ENCODE measurements at regions not wholly inside any gene's neighbourhood (a gene's known extent, or its start where the extent isn't known, plus 50 kb on each side); places are given as distances from the start of the nearest gene placed in this dataset.
"Not testable (repeated sequence)": the region's sequence is repeated elsewhere in the genome, so short reads cannot be mapped to it uniquely, and the experiment has no call there.

DNA sequence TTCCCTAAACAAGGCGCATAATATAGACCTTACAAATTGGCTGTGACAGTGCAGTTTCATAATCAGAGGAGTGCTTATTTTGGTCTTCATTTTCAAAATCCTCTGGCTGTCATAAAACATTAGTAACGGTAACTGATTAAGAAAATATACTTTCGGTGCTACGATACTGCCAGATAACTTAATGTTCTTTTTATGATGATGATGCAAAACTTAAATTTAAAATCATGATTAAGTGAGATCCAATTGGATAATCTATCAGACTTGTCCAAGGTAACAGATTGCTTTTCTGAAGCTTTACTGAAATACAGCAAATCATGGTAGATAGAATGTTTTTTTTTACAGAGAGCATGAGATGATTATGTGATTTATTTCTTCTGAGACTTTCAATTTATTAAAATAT lies 364.2 kb upstream of the CNTN3 start:
- DNase-seq: no peak

DNA sequence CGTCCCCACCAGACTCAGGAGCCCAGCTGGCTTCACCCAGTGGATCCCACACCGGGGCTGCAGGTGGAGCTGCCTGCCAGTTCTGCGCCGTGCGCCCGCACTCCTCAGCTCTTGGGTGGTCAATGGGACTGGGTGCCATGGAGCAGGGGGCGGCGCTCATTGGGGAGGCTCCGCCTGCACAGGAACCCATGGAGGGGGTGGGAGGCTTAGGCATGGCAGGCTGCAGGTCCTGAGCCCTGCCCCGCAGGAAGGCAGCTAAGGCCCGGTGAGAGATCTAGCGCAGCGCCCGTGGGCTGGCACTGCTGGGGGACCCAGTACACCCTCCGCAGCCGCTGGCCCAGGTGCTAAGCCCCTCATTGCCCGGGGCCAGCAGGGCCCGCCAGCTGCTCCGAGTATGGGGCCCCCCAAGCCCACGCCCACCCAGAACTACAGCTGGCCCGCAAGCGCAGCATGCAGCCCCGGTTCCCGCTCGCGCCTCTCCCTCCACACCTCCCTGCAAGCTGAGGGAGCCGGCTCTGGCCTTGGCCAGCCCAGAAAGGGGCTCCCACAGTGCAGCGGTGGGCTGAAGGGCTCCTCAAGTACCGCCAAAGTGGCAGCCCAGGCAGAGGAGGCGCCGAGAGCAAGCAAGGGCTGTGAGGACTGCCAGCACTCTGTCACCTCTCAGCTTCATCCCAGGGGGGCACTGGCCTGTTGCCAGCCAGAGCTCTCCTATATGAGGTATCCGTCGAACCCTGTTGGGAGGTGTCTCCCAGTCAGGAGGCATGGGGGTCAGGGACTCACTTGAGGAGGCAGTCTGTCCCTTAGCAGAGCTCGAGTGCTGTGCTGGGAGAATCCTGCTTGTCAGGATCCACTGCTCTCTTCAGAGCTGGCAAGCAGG lies 370.8 kb upstream of the CNTN3 start:
- DNase-seq: not testable (repeated sequence)

GRCh38 chr3:74988095-74988494 lies 373.6 kb upstream of the CNTN3 start:
- no peak for DNase-seq

- no peak for DNase-seq
These were observed 378.4 kb upstream of the CNTN3 start for GRCh38 chr3:74992898-74993297.

DNA sequence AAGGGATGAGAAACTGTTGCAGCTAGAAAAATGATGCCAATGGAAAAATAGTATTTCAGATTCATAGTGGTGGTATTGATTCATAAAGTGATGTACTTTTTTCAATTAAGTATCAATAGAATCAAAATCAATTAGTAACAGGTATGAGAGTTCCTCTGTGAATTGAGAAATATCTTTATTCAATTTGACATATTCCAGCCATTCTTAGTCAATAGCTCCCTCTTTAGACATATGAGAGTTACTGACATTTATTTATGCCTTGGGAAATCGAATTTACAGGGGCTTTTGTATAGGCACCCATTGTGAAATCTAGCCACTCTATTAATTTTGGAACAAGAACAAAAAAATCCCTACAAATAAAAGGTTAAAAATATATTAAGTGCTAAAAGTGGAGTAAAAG lies 386.9 kb upstream of the CNTN3 start:
- peak; percentile 1 for DNase-seq

- DNase-seq: no peak
These were observed 398.4 kb upstream of the CNTN3 start for GRCh38 chr3:75012791-75013331.

GRCh38 chr3:75014008-75014407 lies 399.5 kb upstream of the CNTN3 start:
- DNase-seq: no peak

DNA sequence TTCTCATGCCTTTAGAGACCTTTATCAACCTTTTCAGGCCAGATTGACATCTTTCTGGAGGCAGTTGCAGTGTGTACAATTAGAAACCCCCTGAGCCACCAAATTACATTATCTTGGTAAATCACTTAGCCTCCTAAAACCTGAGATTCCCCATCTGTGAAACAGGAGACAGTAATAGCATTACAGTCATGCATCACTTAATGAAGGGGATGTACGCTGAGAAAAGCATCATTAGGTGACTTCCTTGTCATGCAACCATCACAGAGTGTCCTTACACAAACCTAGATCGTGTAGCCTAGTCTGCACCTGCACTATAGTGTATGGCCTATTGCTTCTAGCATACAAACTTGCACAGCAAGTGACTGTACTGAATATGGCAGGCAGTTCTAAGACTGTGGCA lies 400.8 kb upstream of the CNTN3 start:
- no peak for DNase-seq

- no peak for DNase-seq
These were observed 420.7 kb upstream of the CNTN3 start for GRCh38 chr3:75035146-75035545.

DNA sequence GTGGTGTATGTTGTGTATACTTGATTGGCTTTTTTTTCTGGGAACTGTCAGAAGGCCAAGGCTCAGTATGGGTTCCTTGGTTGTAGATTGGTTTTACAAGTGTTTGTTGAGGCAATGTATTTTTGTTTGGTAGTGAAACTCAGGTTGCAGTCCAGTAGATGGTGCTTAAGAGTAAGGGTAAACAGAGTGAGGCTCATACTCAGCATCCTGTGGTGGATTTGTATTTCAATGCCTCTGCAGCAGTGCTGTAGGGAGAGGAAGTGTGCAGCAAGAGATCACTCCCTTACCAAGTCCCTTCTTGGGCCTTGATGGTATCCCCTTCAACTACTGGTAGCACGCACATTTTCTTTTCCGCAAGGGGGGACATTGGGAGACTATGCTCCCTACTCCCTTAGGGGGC lies 428.5 kb upstream of the CNTN3 start:
- no peak for DNase-seq

- DNase-seq: no peak
These were observed 434.2 kb upstream of the CNTN3 start for GRCh38 chr3:75048650-75049049.

DNA sequence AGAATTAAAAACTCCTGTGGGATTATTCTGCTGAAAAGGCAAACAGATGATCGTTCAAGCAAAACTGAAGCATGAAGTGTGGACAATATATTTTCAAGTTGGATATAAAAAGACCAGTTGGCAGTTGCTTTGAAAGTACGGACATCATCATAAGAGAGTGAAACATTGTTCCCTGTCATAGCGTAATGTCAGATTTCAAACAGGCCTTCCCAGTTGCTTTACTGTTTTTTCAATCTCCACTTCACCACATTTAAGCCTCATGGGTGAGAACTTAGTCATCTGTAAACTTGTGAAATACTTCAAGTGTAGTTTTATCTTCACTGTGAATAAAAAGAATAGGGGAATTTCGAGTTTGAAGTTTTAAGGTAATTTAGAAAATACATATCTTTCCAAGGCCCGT lies 435.1 kb upstream of the CNTN3 start:
- no peak for DNase-seq

GRCh38 chr3:75059120-75059519 lies 444.7 kb upstream of the CNTN3 start:
- no peak for DNase-seq

GRCh38 chr3:75061806-75062205 lies 447.3 kb upstream of the CNTN3 start:
- no peak for DNase-seq

- no peak for DNase-seq
These were observed 460.7 kb upstream of the CNTN3 start for GRCh38 chr3:75075158-75075557.

- no peak for DNase-seq
These were observed 462.0 kb upstream of the CNTN3 start for GRCh38 chr3:75076481-75076880.

DNA sequence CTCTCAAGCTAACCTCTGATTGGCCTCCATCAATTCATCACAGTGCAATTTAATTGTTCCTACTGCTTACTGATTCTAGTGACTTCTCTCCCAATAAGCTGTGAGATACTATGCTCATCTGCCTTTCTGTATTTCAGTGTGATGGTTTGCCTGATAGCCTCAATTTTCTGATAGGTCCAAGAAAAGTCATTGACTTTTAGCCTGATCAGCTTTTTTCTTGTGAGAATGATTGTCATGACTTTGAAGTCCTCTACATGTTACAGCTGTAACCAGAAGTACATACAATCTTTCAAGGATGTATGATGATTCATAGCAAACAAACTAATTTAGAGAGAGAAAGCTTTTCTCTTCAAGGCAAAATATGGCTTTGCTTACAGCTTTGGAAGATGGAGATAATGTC lies 463.8 kb upstream of the CNTN3 start:
- DNase-seq: no peak

DNA sequence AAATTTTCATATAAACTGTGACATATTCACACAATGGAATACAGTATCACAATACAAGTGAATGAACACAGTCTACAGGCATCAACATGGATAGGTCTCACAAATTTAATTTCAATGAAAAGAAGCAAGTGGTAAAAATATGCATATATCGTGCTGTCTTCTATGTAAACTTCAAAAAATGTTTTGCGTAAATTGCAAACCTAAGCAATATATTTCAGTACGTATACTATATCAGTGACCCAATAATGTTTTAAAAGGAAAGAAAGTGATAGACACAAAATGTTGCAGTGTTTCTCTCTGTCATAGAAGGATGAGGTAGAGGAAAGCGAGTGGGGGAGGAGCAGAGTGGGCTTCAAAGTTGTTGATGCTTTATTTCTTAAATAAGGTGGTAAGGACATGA lies 468.4 kb upstream of the CNTN3 start:
- DNase-seq: no peak

DNA sequence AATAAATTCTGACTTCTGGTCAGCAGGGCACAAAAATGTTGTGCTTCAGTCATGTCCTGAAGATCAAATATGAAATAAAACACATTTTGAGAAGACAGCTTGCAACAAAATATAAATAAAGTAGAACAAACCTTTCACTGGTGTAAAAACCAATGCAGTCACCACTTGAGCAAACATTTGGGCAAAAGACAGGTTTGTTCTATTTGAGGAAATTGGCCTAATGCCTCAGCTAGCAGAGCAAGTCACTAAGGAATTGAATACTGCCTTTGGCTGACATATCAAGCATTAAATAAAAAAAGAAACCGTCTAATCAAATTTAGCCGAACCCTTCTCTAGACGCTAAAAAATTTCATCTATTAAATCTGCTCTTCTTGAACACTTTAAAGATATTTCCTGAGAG lies 475.4 kb upstream of the CNTN3 start:
- DNase-seq: no peak

DNA sequence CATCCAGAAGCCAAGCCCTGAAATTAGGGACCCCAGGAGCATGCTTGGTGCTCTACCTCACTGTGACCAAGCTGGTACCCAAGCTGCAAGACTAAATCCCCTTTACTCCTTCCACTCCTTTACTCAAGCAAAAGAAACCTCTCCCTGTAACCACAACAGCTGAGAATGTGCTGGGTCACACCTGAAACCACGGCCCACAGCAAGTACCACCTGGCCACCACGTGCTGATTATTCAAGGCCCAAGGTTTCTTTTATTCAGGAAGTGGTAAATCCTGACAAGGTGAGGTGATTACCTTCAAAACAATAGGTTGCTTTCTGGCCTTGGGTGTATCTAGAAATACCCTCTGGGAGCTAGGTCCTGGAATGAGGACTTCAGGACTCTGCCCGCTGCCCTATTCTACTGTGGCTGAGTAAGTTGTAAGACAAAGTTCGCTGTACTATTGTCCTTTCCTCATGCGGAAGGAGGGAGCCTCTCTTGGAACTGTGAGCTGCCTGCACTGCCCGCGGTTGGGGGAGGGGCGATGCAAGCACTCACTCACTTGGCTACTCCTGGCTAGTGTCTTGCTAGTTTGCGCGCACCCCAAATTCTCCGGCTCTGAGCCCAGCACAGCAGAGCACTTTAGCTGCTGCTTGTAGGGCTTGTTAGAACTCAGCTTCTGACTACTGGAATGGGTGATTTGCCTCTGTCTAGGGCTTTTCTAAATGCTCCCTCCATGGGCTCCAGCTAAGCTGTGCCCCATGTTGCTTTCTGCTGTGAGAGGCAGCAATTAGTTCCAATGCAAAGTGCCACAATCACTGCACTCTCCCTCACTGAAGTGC lies 487.1 kb upstream of the CNTN3 start:
- no peak for DNase-seq

- no peak for DNase-seq
These were observed 496.3 kb upstream of the CNTN3 start for GRCh38 chr3:75110741-75111140.

- DNase-seq: no peak
These were observed 501.2 kb upstream of the CNTN3 start for GRCh38 chr3:75115695-75116094.

- no peak for DNase-seq
These were observed 504.3 kb upstream of the CNTN3 start for GRCh38 chr3:75118779-75119178.

DNA sequence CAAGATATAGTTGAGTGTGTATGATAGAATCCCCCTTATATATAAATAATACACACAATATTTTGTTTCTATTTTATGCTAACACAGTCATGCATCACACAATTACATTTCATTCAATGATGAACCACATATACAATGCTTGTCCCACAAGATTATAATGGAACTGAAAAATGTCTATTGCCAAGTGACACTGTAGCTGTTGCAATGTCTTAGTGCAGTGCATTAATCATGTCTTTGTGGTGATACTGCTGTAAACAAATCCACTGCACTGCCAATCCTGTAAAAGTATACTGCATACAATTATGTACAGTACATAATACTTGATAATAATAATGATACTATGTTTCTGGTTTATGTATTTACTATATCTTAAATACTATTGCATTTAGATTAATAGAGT lies 512.1 kb upstream of the CNTN3 start:
- DNase-seq: no peak
